ENCODE measurements at regions not wholly inside any gene's neighbourhood (a gene's known extent, or its start where the extent isn't known, plus 50 kb on each side); places are given as distances from the start of the nearest gene placed in this dataset.

- TF ChIP-seq POLR2AphosphoS5 (IDR thresholded peaks at IDR 0.05; ENCODE audit: low read depth) (no peak), SPI1 (IDR thresholded peaks at IDR 0.05; ENCODE audit: borderline replicate concordance, low read depth) (no peak), GABPA (IDR thresholded peaks at IDR 0.05; ENCODE audit: low read depth) (no peak), REST (IDR thresholded peaks at IDR 0.05; ENCODE audit: insufficient replicate concordance, low read depth) (no peak)
- TF ChIP-seq, protein P1, sequence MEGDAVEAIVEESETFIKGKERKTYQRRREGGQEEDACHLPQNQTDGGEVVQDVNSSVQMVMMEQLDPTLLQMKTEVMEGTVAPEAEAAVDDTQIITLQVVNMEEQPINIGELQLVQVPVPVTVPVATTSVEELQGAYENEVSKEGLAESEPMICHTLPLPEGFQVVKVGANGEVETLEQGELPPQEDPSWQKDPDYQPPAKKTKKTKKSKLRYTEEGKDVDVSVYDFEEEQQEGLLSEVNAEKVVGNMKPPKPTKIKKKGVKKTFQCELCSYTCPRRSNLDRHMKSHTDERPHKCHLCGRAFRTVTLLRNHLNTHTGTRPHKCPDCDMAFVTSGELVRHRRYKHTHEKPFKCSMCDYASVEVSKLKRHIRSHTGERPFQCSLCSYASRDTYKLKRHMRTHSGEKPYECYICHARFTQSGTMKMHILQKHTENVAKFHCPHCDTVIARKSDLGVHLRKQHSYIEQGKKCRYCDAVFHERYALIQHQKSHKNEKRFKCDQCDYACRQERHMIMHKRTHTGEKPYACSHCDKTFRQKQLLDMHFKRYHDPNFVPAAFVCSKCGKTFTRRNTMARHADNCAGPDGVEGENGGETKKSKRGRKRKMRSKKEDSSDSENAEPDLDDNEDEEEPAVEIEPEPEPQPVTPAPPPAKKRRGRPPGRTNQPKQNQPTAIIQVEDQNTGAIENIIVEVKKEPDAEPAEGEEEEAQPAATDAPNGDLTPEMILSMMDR (IDR thresholded peaks at IDR 0.05; ENCODE audit: insufficient read depth, low read length): no peak
- Histone ChIP-seq H3K27me3 (ENCODE audit: insufficient read depth, poor library complexity, severe bottlenecking) (no peaks in the 10 kb centered on the region), H3K27ac (replicated peaks) (no peak overlapping the region), H3K4me3 (replicated peaks; ENCODE audit: insufficient read depth, low read length) (no peak overlapping the region)
- no peak for DNase-seq (ENCODE audit: low read depth in 1 of 2, low spot score in 1 of 2)
Measured at GRCh38 chr3:68428495-68428894, 503.9 kb downstream of the TAFA4 start.

- no peak overlapping the region for H3K27ac ChIP-seq (replicated peaks)
- TF ChIP-seq GABPA (IDR thresholded peaks at IDR 0.05; ENCODE audit: low read depth) (no peak), POLR2AphosphoS5 (IDR thresholded peaks at IDR 0.05; ENCODE audit: low read depth) (no peak), REST (IDR thresholded peaks at IDR 0.05; ENCODE audit: insufficient replicate concordance, low read depth) (no peak), SPI1 (IDR thresholded peaks at IDR 0.05; ENCODE audit: borderline replicate concordance, low read depth) (no peak)
- TF ChIP-seq, protein P1 (IDR thresholded peaks at IDR 0.05; ENCODE audit: insufficient read depth, low read length): no peak
- no peaks in the 10 kb centered on the region for H3K27me3 ChIP-seq (ENCODE audit: insufficient read depth, poor library complexity, severe bottlenecking)
- DNase-seq (ENCODE audit: low read depth in 1 of 2, low spot score in 1 of 2): no peak
- no peak overlapping the region for H3K4me3 ChIP-seq (replicated peaks; ENCODE audit: insufficient read depth, low read length)
Measured at GRCh38 chr3:68424796-68425460, 507.4 kb downstream of the TAFA4 start.

- Histone ChIP-seq H3K27me3 (ENCODE audit: insufficient read depth, poor library complexity, severe bottlenecking) (no peaks in the 10 kb centered on the region), H3K27ac (replicated peaks) (no peak overlapping the region), H3K4me3 (replicated peaks; ENCODE audit: insufficient read depth, low read length) (no peak overlapping the region)
- DNase-seq (ENCODE audit: low read depth in 1 of 2, low spot score in 1 of 2): no peak
- TF ChIP-seq SPI1 (IDR thresholded peaks at IDR 0.05; ENCODE audit: borderline replicate concordance, low read depth) (no peak), REST (IDR thresholded peaks at IDR 0.05; ENCODE audit: insufficient replicate concordance, low read depth) (no peak), GABPA (IDR thresholded peaks at IDR 0.05; ENCODE audit: low read depth) (no peak)
- TF ChIP-seq, protein P1 (IDR thresholded peaks at IDR 0.05; ENCODE audit: insufficient read depth, low read length): no peak
Measured at GRCh38 chr3:68408626-68409025, 523.7 kb downstream of the TAFA4 start.
